MM.1S (cell line): ENCODE measurements at regions not wholly inside any gene's neighbourhood (a gene's known extent, or its start where the extent isn't known, plus 50 kb on each side); places are given as distances from the start of the nearest gene placed in this dataset.

Source experiments
- CTCF ChIP-seq: fragments of 300-600 bp; sonication (generic); IDR thresholded peaks from 2 replicates; pipeline ENCODE4 v1.5.1; 2016; ENCODE audit warnings: antibody characterized with exemption, low read length, mixed read lengths
- EZH2phosphoT487 ChIP-seq: fragments of 300-600 bp; sonication (generic); IDR thresholded peaks from 2 replicates; pipeline ENCODE4 v1.6.1; 2018; ENCODE audit warnings: antibody characterized with exemption, low read length

GRCh38 chr7:85290269-85290668 is 103.4 kb upstream of the SEMA3D start:
- TF ChIP-seq CTCF, result no peak
- no peak for TF ChIP-seq EZH2phosphoT487
